ENCODE measurements at regions not wholly inside any gene's neighbourhood (a gene's known extent, or its start where the extent isn't known, plus 50 kb on each side); places are given as distances from the start of the nearest gene placed in this dataset.

GRCh38 chr5:124919076-124919475 lies 172.6 kb upstream of the ZNF608 start:
- H3K4me3 ChIP-seq (replicated peaks; ENCODE audit: low read depth, low read length): no peak overlapping the region
- TF ChIP-seq CTCF (IDR thresholded peaks at IDR 0.05; ENCODE audit: low read depth, low read length, missing control alignments): no peak
- no peak for DNase-seq (ENCODE audit: extremely low read depth, low read depth)

- no peak for DNase-seq (ENCODE audit: extremely low read depth, low read depth)
- no peak overlapping the region for H3K4me3 ChIP-seq (replicated peaks; ENCODE audit: low read depth, low read length)
- TF ChIP-seq CTCF (IDR thresholded peaks at IDR 0.05; ENCODE audit: low read depth, low read length, missing control alignments): no peak
Observed at GRCh38 chr5:124919747-124920525, 173.5 kb upstream of the ZNF608 start.

GRCh38 chr5:124920909-124921666 lies 174.6 kb upstream of the ZNF608 start:
- no peak for TF ChIP-seq CTCF (IDR thresholded peaks at IDR 0.05; ENCODE audit: low read depth, low read length, missing control alignments)
- H3K4me3 ChIP-seq (replicated peaks; ENCODE audit: low read depth, low read length): no peak overlapping the region
- DNase-seq (ENCODE audit: extremely low read depth, low read depth): no peak

- no peak for TF ChIP-seq CTCF (IDR thresholded peaks at IDR 0.05; ENCODE audit: low read depth, low read length, missing control alignments)
- no peak for DNase-seq (ENCODE audit: extremely low read depth, low read depth)
- H3K4me3 ChIP-seq (replicated peaks; ENCODE audit: low read depth, low read length): no peak overlapping the region
Observed at GRCh38 chr5:124921694-124922093, 175.3 kb upstream of the ZNF608 start.

- DNase-seq (ENCODE audit: extremely low read depth, low read depth): no peak
- H3K4me3 ChIP-seq (replicated peaks; ENCODE audit: low read depth, low read length): no peak overlapping the region
- TF ChIP-seq CTCF (IDR thresholded peaks at IDR 0.05; ENCODE audit: low read depth, low read length, missing control alignments): no peak
Observed at GRCh38 chr5:124922255-124922975, 176.0 kb upstream of the ZNF608 start.

- no peak for DNase-seq (ENCODE audit: extremely low read depth, low read depth)
- no peak overlapping the region for H3K4me3 ChIP-seq (replicated peaks; ENCODE audit: low read depth, low read length)
- TF ChIP-seq CTCF (IDR thresholded peaks at IDR 0.05; ENCODE audit: low read depth, low read length, missing control alignments): no peak
Observed at GRCh38 chr5:124923131-124923530, 176.7 kb upstream of the ZNF608 start.
